HFF-Myc (cell line): ENCODE measurements at regions not wholly inside any gene's neighbourhood (a gene's known extent, or its start where the extent isn't known, plus 50 kb on each side); places are given as distances from the start of the nearest gene placed in this dataset.

ENCODE experiments used
- DNase-seq: peaks from one replicate; pipeline ENCODE4 v3.0.0-alpha.2; 2011; ENCODE audit warnings: low read depth; ENCODE audit errors: extremely low read depth
- H3K4me3 ChIP-seq: replicated peaks from 2 replicates; pipeline ENCODE4 v1.5.1; 2011; ENCODE audit warnings: low read depth, mild to moderate bottlenecking, control low read depth, low read length
- CTCF ChIP-seq: IDR thresholded peaks from 2 replicates; pipeline ENCODE4 v1.5.1; 2012; ENCODE audit warnings: mild to moderate bottlenecking, low read depth, low read length, control low read depth; ENCODE audit errors: missing control alignments

- no peak for TF ChIP-seq CTCF
- no peak for DNase-seq
- no peak overlapping the region for H3K4me3 ChIP-seq
Observed at GRCh38 chr11:129721685-129722084, 94.0 kb upstream of the TMEM45B start.

GRCh38 chr11:129722529-129722928, 93.1 kb upstream of the TMEM45B start:
- DNase-seq = no peak
- no peak overlapping the region for H3K4me3 ChIP-seq
- TF ChIP-seq CTCF = no peak

GRCh38 chr11:129723146-129723760, 92.4 kb upstream of the TMEM45B start:
- no peak for TF ChIP-seq CTCF
- DNase-seq = no peak
- H3K4me3 ChIP-seq = no peak overlapping the region

GRCh38 chr11:129723761-129724162, 91.9 kb upstream of the TMEM45B start:
- H3K4me3 ChIP-seq = no peak overlapping the region
- no peak for TF ChIP-seq CTCF
- no peak for DNase-seq

- DNase-seq = no peak
- no peak for TF ChIP-seq CTCF
- no peak overlapping the region for H3K4me3 ChIP-seq
Observed at GRCh38 chr11:129724866-129725265, 90.8 kb upstream of the TMEM45B start.

GRCh38 chr11:129726179-129726578, 89.5 kb upstream of the TMEM45B start:
- no peak overlapping the region for H3K4me3 ChIP-seq
- no peak for TF ChIP-seq CTCF
- DNase-seq = no peak

GRCh38 chr11:129728581-129728980, 87.1 kb upstream of the TMEM45B start:
- no peak for DNase-seq
- no peak for TF ChIP-seq CTCF
- no peak overlapping the region for H3K4me3 ChIP-seq
